Fibroblast of villous mesenchyme (primary cell): ENCODE measurements at regions not wholly inside any gene's neighbourhood (a gene's known extent, or its start where the extent isn't known, plus 50 kb on each side); places are given as distances from the start of the nearest gene placed in this dataset.
A peak's percentile ranks its signal among the peaks of the same experiment; 100 is the strongest.

ENCODE experiments used
- DNase-seq: peaks from one replicate; pipeline ENCODE4 v3.0.0-alpha.2; 2010; ENCODE audit warnings: low read depth
- H3K4me3 ChIP-seq: 2 replicates; pipeline ENCODE4 v1.5.1; 2011; ENCODE audit warnings: low read depth, mild to moderate bottlenecking, low read length
- CTCF ChIP-seq: IDR thresholded peaks from 2 replicates; pipeline ENCODE4 v1.5.1; 2012; ENCODE audit warnings: low read depth, mild to moderate bottlenecking, low read length; ENCODE audit not compliant: insufficient read depth

- peak; percentile 8 for DNase-seq
- no peak overlapping the region for H3K4me3 ChIP-seq
- peak; percentile 41 for TF ChIP-seq CTCF
Observed at GRCh38 chr13:72255908-72256307, 388.9 kb upstream of the DACH1 start.

GRCh38 chr13:72253754-72254153 is 386.8 kb upstream of the DACH1 start:
- TF ChIP-seq CTCF = no peak
- DNase-seq = no peak
- H3K4me3 ChIP-seq = no peak overlapping the region

- no peak for TF ChIP-seq CTCF
- H3K4me3 ChIP-seq = no peak overlapping the region
- no peak for DNase-seq
Observed at GRCh38 chr13:72246396-72246795, 379.4 kb upstream of the DACH1 start.

- no peak for TF ChIP-seq CTCF
- DNase-seq = no peak
- no peak overlapping the region for H3K4me3 ChIP-seq
Observed at GRCh38 chr13:72244788-72245187, 377.8 kb upstream of the DACH1 start.

- TF ChIP-seq CTCF = no peak
- no peak overlapping the region for H3K4me3 ChIP-seq
- DNase-seq = no peak
Observed at GRCh38 chr13:72230131-72230530, 363.1 kb upstream of the DACH1 start.

GRCh38 chr13:72229067-72229466 is 362.1 kb upstream of the DACH1 start:
- no peak for DNase-seq
- no peak overlapping the region for H3K4me3 ChIP-seq
- no peak for TF ChIP-seq CTCF

- no peak for DNase-seq
- TF ChIP-seq CTCF = peak; percentile 37
- H3K4me3 ChIP-seq = no peak overlapping the region
Observed at GRCh38 chr13:72221276-72221962, 354.4 kb upstream of the DACH1 start.
